ENCODE measurements at regions not wholly inside any gene's neighbourhood (a gene's known extent, or its start where the extent isn't known, plus 50 kb on each side); places are given as distances from the start of the nearest gene placed in this dataset.

GRCh38 chr16:60563166-60563565 is 1473.1 kb downstream of the CDH8 start:
- no peak for TF ChIP-seq CTCF (IDR thresholded peaks at IDR 0.05)
- no peak for TF ChIP-seq REST (IDR thresholded peaks at IDR 0.05; ENCODE audit: insufficient read depth in 1 of 2, low read depth in 2 of 2, low read length in 1 of 2)
- no peak for TF ChIP-seq SIN3A (IDR thresholded peaks at IDR 0.05; ENCODE audit: borderline replicate concordance, insufficient read depth, low read depth, low read length)

Measured in Panc1 (cell line).